ENCODE measurements at regions not wholly inside any gene's neighbourhood (a gene's known extent, or its start where the extent isn't known, plus 50 kb on each side); places are given as distances from the start of the nearest gene placed in this dataset.

GRCh38 chr17:79369532-79369931 lies 241.3 kb downstream of the RBFOX3 start:
- peaks cover 0 to 66% (median 11%) of the 10 kb centered on the region in 9 donors for H3K27me3 ChIP-seq
- no peak overlapping the region for H3K27ac ChIP-seq
- H3K4me1 ChIP-seq, result no peaks in the 10 kb centered on the region
- ATAC-seq (no peak), DNase-seq (peak in 1 of 5 donors; percentile 31)
- no peak overlapping the region for H3K4me3 ChIP-seq
- H3K36me3 ChIP-seq, result no peaks in the 10 kb centered on the region
- intact Hi-C loops (cut with DNase I), result no loop called here
- no peaks in the 10 kb centered on the region for H3K9me3 ChIP-seq
- TF ChIP-seq CTCF (IDR thresholded peaks at IDR 0.05) (no peak), POLR2A (IDR thresholded peaks at IDR 0.05) (no peak)
- WGBS, 4 donors, result 67 to 81% (median 75%) methylated on average over 8 to 9 of the region's 9 CpGs

- Histone ChIP-seq H3K27ac (no peak overlapping the region), H3K4me3 (no peak overlapping the region), H3K36me3 (no peaks in the 10 kb centered on the region), H3K9me3 (no peaks in the 10 kb centered on the region), H3K4me1 (no peaks in the 10 kb centered on the region), H3K27me3 (peaks cover 0 to 66% (median 7%) of the 10 kb centered on the region in 9 donors)
- ATAC-seq, result no peak
- whole genome bisulfite sequencing, 4 donors, result 77 to 85% (median 81%) methylated on average over 7 to 14 of the region's 14 CpGs
- intact Hi-C loops (cut with DNase I), result no loop called here
- TF ChIP-seq POLR2A (IDR thresholded peaks at IDR 0.05) (no peak), CTCF (IDR thresholded peaks at IDR 0.05) (no peak)
- peak in 1 of 5 donors; percentile 46 for DNase-seq
These were observed 241.8 kb downstream of the RBFOX3 start for GRCh38 chr17:79369001-79369400.

- intact Hi-C loops (cut with DNase I), result no loop called here
- Histone ChIP-seq H3K27ac (no peak overlapping the region), H3K27me3 (peaks cover 0 to 64% (median 7%) of the 10 kb centered on the region in 9 donors), H3K9me3 (no peaks in the 10 kb centered on the region), H3K4me1 (no peaks in the 10 kb centered on the region), H3K4me3 (no peak overlapping the region), H3K36me3 (no peaks in the 10 kb centered on the region)
- peak in 1 of 5 donors; percentile 14 for DNase-seq
- 78 to 91% (median 84%) methylated on average over 9 of the region's 9 CpGs for WGBS, 4 donors
- TF ChIP-seq POLR2A (IDR thresholded peaks at IDR 0.05), result no peak
- TF ChIP-seq CTCF (IDR thresholded peaks at IDR 0.05), result no peak
- ATAC-seq, result no peak
These were observed 242.3 kb downstream of the RBFOX3 start for GRCh38 chr17:79368521-79368920.

- H3K27me3 ChIP-seq, result peaks cover 0 to 67% (median 14%) of the 10 kb centered on the region in 9 donors
- intact Hi-C loops (cut with DNase I), result no loop called here
- WGBS, 4 donors, result 56 to 64% (median 62%) methylated on average over 12 of the region's 12 CpGs
- ATAC-seq, result no peak
- no peaks in the 10 kb centered on the region for H3K36me3 ChIP-seq
- no peak for TF ChIP-seq CTCF (IDR thresholded peaks at IDR 0.05)
- no peak for TF ChIP-seq POLR2A (IDR thresholded peaks at IDR 0.05)
- no peaks in the 10 kb centered on the region for H3K9me3 ChIP-seq
- H3K27ac ChIP-seq, result no peak overlapping the region
- H3K4me1 ChIP-seq, result no peaks in the 10 kb centered on the region
- peak in 1 of 5 donors; percentile 40 for DNase-seq
- no peak overlapping the region for H3K4me3 ChIP-seq
These were observed 243.8 kb downstream of the RBFOX3 start for GRCh38 chr17:79366988-79367571.
